GM19467 (cell line): ENCODE measurements at regions not wholly inside any gene's neighbourhood (a gene's known extent, or its start where the extent isn't known, plus 50 kb on each side); places are given as distances from the start of the nearest gene placed in this dataset.
"Not testable (repeated sequence)": the region's sequence is repeated elsewhere in the genome, so short reads cannot be mapped to it uniquely, and the experiment has no call there.

Experiments used
- ATAC-seq: cut with Tn5 transposase; IDR thresholded peaks from one replicate; pipeline ENCODE4 v1.9.1; 2021; ENCODE audit warnings: mild to moderate bottlenecking, moderate library complexity; ENCODE audit not compliant: unreplicated experiment

- no peak for ATAC-seq
Observed at GRCh38 chr1:60952612-60953111, 129.7 kb upstream of the NFIA start.

- no peak for ATAC-seq
Observed at GRCh38 chr1:60950224-60951063, 131.9 kb upstream of the NFIA start.

- no peak for ATAC-seq
Observed at GRCh38 chr1:60949826-60950197, 132.5 kb upstream of the NFIA start.

- no peak for ATAC-seq
Observed at GRCh38 chr1:60949154-60949825, 133.1 kb upstream of the NFIA start.

GRCh38 chr1:60948486-60948885 is 133.9 kb upstream of the NFIA start:
- ATAC-seq = no peak

- ATAC-seq = no peak
Observed at GRCh38 chr1:60947367-60947766, 135.0 kb upstream of the NFIA start.

GRCh38 chr1:60942896-60943638 is 139.3 kb upstream of the NFIA start:
- ATAC-seq = no peak

GRCh38 chr1:60942291-60942690 is 140.1 kb upstream of the NFIA start:
- no peak for ATAC-seq

GRCh38 chr1:60940685-60941084 is 141.7 kb upstream of the NFIA start:
- not testable (repeated sequence) for ATAC-seq

GRCh38 chr1:60937720-60938119 is 144.6 kb upstream of the NFIA start:
- no peak for ATAC-seq

- no peak for ATAC-seq
Observed at GRCh38 chr1:60936591-60937342, 145.6 kb upstream of the NFIA start.

GRCh38 chr1:60936163-60936562 is 146.2 kb upstream of the NFIA start:
- ATAC-seq = no peak

GRCh38 chr1:60935599-60936110 is 146.7 kb upstream of the NFIA start:
- ATAC-seq = no peak

GRCh38 chr1:60930130-60930529 is 152.2 kb upstream of the NFIA start:
- no peak for ATAC-seq

- ATAC-seq = no peak
Observed at GRCh38 chr1:60924964-60925798, 157.2 kb upstream of the NFIA start.

- ATAC-seq = no peak
Observed at GRCh38 chr1:60924165-60924564, 158.2 kb upstream of the NFIA start.

- no peak for ATAC-seq
Observed at GRCh38 chr1:60923389-60924087, 158.8 kb upstream of the NFIA start.

- no peak for ATAC-seq
Observed at GRCh38 chr1:60922304-60922703, 160.1 kb upstream of the NFIA start.

GRCh38 chr1:60921175-60921574 is 161.2 kb upstream of the NFIA start:
- ATAC-seq = no peak
